Body of pancreas (tissue), 4 donors: ENCODE measurements at regions not wholly inside any gene's neighbourhood (a gene's known extent, or its start where the extent isn't known, plus 50 kb on each side); places are given as distances from the start of the nearest gene placed in this dataset.

Experiments used
- POLR2A ChIP-seq, 3 donors: fragments of 450-650 bp; IDR thresholded peaks; one replicate each; pipeline ENCODE4 v1.6.1; 2016; ENCODE audit warnings: antibody characterized with exemption in 3 of 3, mild to moderate bottlenecking in 2 of 3
- TF ChIP-seq, protein P1 (sequence below), 7 experiments: fragments of 450-650 bp in 4 of 7; fragments of 200-600 bp in 3 of 7; sonication (generic) in 3 of 7; IDR thresholded peaks; one replicate each; pipeline ENCODE4 v1.5.1; 2016 to 2019; ENCODE audit warnings: antibody characterized with exemption in 7 of 7

DNA sequence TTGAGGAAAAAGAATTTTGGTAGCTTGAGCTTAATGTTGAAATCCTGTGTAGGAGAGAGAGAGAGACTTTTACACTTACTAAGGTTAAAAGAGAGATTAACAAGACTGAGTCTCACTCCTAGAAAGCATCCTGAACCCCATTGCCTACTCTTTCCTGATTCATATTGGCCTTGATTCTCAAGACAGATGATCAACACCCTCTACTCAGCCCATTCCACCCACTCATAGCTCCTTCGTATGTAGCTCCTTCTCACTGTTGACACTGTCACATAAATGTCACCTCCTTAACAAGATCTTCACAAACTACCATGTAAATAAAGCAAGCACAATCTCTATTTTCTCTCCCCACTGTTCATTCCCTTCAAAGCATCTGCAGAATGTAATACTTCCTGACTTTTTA is 574.6 kb upstream of the LMCD1 start:
- TF ChIP-seq, protein P1, sequence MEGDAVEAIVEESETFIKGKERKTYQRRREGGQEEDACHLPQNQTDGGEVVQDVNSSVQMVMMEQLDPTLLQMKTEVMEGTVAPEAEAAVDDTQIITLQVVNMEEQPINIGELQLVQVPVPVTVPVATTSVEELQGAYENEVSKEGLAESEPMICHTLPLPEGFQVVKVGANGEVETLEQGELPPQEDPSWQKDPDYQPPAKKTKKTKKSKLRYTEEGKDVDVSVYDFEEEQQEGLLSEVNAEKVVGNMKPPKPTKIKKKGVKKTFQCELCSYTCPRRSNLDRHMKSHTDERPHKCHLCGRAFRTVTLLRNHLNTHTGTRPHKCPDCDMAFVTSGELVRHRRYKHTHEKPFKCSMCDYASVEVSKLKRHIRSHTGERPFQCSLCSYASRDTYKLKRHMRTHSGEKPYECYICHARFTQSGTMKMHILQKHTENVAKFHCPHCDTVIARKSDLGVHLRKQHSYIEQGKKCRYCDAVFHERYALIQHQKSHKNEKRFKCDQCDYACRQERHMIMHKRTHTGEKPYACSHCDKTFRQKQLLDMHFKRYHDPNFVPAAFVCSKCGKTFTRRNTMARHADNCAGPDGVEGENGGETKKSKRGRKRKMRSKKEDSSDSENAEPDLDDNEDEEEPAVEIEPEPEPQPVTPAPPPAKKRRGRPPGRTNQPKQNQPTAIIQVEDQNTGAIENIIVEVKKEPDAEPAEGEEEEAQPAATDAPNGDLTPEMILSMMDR (IDR thresholded peaks at IDR 0.05): no peak
- no peak for TF ChIP-seq POLR2A (IDR thresholded peaks at IDR 0.05)
